ENCODE measurements at regions not wholly inside any gene's neighbourhood (a gene's known extent, or its start where the extent isn't known, plus 50 kb on each side); places are given as distances from the start of the nearest gene placed in this dataset.

DNA sequence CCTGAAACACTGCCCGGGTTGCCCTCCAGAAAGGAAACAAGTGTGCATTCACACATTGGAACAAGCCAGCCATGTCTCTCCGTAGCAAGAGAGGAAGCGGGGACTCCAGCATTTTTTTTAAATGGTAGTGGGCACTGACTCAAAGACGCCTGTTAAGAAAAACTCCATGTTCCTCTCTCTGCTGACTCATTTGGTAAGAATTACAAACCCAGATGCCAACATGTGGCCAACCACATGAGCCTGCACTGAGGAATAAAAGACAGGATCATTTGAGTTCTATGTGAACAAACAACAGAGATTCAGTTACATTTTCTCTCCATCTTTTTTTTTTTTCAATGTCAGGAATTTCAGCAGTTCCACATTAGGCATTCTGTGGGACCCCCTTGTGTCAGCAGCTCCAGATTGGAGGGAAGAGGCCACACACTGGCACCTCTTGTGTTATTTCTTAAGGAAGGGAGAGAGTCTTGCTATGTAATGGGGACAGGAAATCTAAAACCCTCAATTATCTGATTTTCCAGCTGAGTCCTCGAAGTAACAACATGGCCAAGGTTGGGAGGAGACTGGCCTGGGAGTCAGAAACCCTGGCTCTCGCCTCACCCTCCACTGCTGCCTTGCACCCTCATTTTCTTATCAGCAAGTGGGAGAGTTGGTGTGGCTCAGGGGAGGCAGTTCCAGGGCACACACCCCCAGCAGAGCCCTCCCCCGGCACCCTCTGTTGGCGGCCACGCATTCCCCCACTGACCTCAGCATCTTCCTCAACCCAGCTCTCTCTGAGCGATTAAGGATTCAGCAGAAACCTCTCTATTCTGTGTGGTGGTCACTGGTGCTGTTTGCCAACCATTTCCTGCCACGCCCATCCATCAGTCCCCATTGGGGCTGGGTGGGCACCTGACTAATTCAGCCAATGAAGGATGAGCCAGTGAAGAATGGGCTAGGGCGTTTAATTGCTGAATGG lies 173.0 kb downstream of the FOXL1 start:
- DNase-seq, result no peak

GRCh38 chr16:86752582-86753175 lies 174.3 kb downstream of the FOXL1 start:
- no peak for DNase-seq

- no peak for DNase-seq
Observed at GRCh38 chr16:86753399-86753798, 175.1 kb downstream of the FOXL1 start.

GRCh38 chr16:86755571-86756006 lies 177.2 kb downstream of the FOXL1 start:
- no peak for DNase-seq

GRCh38 chr16:86756882-86757703 lies 178.7 kb downstream of the FOXL1 start:
- no peak for DNase-seq

GRCh38 chr16:86757704-86758040 lies 179.3 kb downstream of the FOXL1 start:
- no peak for DNase-seq

DNA sequence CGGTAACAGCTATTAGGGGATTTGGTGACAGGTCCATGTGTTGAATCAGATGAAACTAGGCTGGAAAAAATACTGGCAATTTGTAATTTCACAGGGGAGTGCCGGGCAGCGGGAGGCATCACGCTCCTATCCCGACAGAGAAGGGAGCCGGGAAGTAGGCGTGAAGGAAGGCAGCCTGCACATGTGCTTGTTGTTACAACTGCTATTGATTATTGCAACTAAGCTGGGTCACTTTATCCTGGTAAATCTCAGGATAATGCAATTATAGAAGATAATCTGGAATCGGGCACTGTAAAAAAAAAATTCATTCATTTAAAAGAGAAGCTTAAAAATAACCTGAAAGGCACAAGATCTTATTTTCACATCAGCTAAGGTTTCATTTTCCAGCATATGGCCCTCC lies 180.6 kb downstream of the FOXL1 start:
- no peak for DNase-seq

DNA sequence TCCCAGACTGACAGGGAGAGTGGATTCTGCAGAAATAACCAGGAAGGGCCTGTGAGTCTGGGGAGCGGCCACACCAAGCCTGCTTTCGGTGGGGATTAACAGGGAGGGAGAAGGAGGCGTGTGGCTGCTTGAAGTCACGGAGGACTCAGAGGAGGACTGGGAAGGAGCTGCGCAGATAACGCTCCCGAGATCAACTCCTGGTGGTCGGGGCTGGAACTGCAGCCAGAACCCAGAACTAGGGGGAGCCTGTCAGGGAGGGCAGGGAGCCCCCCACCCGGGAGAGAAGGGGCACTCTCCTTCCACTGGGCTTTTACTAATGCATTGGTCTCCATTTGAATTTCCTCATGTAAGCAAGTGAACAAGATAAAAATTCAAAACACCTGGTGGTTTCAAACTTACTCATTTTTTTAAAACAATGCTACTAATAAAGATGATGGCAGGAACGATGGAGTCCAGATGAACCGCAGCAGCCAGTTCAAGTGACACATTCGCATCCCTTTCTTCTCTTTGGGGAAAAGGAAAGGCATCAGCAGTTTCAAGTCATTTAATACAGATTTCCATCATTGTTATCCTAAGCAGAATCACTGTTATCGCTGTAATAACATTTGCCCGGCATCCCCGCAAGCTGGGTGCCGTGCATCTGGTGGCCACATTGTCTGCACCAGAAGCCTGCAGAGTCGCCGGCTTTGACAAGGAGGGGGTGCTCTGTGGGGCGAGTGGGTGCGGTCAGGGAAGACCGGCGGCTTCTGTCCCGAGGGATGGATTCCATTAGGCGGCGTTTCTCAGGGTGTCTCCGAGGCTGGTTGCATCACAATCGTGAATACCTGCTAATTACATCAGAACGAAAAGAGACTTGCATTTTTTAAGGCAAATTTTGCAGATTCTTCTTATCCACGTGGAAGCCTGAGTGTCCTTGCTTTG lies 183.0 kb downstream of the FOXL1 start:
- DNase-seq, result peak; percentile 12

DNA sequence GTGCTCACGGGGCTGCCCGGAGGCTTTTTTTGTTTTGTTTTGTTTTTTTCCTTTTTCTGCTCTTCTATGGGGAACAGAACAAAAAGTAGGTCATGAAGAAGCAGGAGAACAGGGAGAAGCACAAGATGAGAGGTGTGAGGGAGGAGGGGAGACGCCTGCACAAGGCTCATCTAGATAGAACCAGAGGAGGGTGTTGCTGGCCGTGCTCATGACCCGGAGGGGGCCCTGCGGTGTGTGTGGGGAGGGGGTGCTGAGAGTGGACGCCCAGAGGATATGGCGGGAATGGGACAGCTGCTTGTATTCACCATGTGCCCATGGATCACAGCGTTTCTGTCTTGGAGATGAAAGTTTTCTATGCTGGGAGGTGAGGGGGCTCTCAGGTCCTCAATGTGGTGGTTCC lies 183.7 kb downstream of the FOXL1 start:
- no peak for DNase-seq

- no peak for DNase-seq
Observed at GRCh38 chr16:86763819-86764218, 185.5 kb downstream of the FOXL1 start.

- DNase-seq, result no peak
Observed at GRCh38 chr16:86764551-86764950, 186.2 kb downstream of the FOXL1 start.

GRCh38 chr16:86765389-86766026 lies 187.2 kb downstream of the FOXL1 start:
- DNase-seq, result no peak

DNA sequence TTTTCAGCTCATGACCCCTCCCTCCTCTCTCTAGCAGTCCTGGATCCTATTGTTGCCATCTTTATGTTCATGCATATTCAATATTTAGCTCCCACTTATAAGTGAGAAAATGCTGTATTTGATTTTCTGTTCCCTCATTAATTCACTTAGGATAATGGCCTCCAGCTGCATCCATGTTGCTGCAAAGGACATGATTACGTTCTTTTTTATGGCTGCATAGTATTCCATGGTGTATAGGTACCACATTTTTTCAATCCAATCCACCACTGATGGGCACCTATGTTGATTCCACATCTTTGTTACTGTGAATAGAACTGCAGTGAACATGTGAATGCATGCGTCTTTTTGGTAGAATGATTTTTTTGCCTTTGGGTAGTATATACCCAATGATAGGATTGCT lies 188.4 kb downstream of the FOXL1 start:
- DNase-seq, result no peak

DNA sequence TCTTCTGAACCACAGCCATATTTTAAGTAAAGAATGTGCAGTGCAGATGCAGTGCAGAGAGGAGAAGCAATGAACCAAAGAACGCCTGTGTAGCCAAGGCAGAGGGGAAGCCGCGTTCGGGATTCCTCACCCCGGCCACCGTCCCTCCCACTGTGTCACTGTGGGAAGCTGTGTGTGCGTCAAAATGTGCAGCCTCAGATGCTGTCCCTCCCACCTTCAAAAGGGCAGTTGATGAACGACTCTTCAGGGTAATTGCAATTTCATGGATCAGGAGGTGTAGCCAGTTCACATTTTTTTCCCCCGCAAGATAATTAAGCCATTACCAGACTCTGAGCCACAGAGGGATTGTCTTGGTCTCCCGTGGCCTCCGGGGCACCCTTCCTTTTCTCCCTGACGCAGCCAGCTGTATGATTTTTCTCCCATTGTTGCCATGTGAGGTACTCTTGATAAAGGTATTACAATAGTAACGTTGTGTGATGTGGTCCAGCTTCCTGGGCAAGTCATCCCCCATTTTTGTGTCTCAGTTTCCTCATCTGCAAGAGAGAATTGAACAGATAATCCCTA lies 190.0 kb downstream of the FOXL1 start:
- DNase-seq, result no peak

- no peak for DNase-seq
Observed at GRCh38 chr16:86768999-86769398, 190.7 kb downstream of the FOXL1 start.

DNA sequence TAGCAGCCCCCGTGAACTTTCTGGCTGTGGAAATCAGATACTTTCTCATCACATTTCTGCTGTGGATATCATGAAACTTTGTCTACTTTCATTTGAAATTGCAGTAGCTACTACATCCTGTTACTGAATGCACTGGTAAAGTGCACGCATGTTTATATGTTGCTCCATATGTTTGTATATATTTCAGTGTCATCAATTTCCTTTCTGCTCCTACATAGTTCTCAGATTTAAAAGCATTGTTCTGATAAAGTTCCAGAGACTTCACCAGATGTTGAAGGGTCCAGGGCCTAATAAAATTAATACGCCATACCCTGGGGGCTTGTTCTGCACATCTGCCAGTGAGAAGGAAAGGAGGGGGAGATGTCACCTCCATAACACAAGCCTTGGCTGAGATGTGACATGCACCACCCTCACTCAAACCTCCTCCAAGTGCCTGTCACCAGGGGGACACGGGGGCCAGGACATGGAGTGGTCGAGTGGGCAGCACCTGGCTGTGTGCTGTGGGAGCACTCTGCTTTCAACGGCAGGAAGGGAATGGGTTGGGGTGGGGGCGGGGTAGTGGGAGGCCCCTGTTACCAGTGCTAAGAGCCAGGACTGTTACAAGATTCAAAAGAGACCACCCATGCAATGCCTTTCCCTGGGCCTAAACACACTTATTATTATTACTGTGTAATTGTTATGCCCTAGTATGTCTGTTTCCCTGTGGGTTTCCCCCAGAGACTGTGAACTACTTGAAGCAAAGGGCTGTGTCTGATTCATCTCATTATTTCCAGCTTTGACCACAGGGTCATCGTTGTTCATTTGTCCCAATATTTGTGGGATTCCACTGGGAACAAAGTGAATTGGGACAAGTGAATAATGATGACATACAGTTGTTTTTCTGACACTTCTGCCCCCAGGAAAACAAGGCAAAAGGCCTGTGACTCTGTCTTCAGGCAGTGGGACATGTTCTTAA lies 193.4 kb downstream of the FOXL1 start:
- no peak for DNase-seq

DNA sequence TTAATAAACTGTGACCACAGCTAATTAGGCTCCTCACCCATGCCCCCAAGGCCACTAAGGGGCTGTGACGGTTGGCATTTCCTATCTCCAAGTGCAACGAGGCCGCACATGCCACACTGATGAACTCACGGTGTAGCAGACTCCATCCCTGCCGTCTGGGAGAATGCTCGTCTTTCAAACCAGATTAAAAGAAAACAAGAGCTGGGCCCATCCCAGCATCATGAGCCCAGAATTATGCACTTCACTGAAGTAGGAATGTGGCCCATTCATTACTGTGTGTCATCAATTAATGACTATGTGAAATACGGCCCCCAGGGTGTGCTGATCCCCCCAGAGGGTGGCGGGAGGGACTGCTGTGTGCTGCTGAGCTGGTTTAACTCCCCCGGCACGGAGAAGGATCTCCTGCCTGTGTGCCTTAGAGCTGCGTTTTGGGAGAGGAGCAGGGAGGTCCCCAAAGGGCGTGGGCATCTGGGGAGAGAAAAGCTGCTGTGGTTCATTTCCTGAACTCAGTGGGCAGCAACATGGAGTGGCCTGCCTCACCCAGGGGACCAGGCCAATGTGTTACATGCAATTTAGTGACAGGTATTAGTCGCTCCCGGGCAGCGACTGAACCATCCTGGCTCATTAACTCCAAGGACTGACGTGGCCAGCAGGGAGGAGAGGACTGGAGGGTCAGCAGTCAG lies 194.5 kb downstream of the FOXL1 start:
- DNase-seq, result no peak

DNA sequence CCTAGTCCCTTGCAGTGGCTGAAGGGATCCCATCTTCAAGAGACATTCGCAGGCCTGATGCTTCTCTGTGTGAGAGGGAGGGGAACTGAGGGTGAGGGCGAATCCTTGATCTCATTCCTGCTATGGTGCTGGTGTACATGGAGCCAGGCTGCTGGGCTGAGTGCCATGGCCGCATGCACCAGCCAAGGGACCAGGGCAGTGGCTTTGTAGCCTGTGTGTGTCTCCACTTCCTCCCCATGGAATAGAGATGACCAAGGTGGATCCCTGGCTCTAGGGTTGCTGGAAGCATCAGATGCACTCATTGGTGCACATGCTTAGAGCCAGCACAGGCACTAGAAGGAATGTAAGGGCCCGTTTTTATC lies 195.0 kb downstream of the FOXL1 start:
- no peak for DNase-seq

DNA sequence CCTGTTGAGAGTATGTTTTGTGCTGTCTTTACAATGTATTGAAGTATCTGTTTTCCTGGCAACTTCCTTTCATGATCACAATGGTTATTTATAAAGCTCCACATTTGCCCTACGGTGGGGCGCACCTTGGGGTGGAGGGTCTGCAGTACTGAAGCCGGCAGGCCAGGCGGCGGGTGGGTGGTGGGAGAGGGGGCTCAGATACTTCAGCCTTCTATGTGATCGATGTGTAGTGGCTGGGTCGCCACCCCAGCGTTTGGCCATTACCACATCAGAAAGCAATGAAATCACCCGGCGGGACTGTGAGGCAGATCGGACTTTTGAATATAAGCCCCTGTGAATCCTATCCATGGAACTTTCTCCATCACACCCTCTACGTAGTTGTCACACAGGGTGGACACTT lies 196.6 kb downstream of the FOXL1 start:
- no peak for DNase-seq

DNA sequence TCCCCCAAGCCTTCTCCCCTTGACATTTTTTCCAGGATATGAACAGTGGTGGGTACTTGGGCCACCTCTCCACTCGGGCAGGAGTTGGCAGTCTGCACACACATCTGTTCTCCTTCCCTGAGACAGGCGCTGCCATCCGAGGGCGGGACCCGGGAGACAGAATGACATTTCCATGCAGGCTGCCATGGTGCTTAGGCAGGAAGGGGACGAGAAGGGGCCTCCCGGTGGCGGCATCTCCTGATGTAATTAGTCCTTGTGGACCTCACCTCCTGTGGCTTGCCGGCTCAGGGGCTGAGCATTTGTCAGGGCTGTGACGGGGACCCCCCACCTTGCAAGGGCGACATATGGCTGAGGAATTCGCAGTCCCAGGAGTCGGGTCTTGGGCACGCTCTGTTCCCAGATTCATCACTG lies 197.2 kb downstream of the FOXL1 start:
- no peak for DNase-seq
